Heart right ventricle (tissue), 16 donors: ENCODE measurements at regions not wholly inside any gene's neighbourhood (a gene's known extent, or its start where the extent isn't known, plus 50 kb on each side); places are given as distances from the start of the nearest gene placed in this dataset.

Source experiments
- ATAC-seq, 8 donors: fragments of 200-7000 bp; cut with Tn5 transposase; one replicate each; pipeline ENCODE4 v1.9.1; 2020; ENCODE audit warnings: mild to moderate bottlenecking in 8 of 8, moderate library complexity in 8 of 8, moderate number of reproducible peaks in 1 of 8
- DNase-seq, 2 donors: peaks; one replicate each; pipeline ENCODE4 v3.0.0-alpha.2; 2020
- H3K27ac ChIP-seq, 10 donors: fragments of 200-600 bp; sonication (generic) in 2 of 10; one replicate each; pipeline versions ENCODE4 v1.5.0 to v1.8.0; 2020 to 2022; ENCODE audit warnings: mild to moderate bottlenecking in 3 of 10
- H3K27me3 ChIP-seq, 7 donors: fragments of 200-600 bp; one replicate each; pipeline ENCODE4 v1.8.0; 2021 to 2022; ENCODE audit warnings: mild to moderate bottlenecking in 2 of 7
- H3K36me3 ChIP-seq, 9 donors: fragments of 200-600 bp; sonication (generic) in 1 of 9; one replicate each; pipeline versions ENCODE4 v1.5.0 to v1.8.0; 2020 to 2022; ENCODE audit warnings: mild to moderate bottlenecking in 2 of 9
- H3K4me1 ChIP-seq, 9 donors: fragments of 200-600 bp; sonication (generic) in 1 of 9; one replicate each; pipeline versions ENCODE4 v1.5.0 to v1.8.0; 2020 to 2022; ENCODE audit warnings: mild to moderate bottlenecking in 4 of 9
- H3K4me3 ChIP-seq, 10 donors: fragments of 200-600 bp; sonication (generic) in 2 of 10; one replicate each; pipeline versions ENCODE4 v1.5.0 to v1.8.0; 2020 to 2022; ENCODE audit warnings: mild to moderate bottlenecking in 7 of 10, moderate library complexity in 2 of 10
- H3K9me3 ChIP-seq, 11 donors: fragments of 200-600 bp in 10 of 11; sonication (generic) in 2 of 11; one replicate each; pipeline versions ENCODE4 v1.5.0 to v1.8.0; 2013 to 2022; ENCODE audit warnings: mild to moderate bottlenecking in 2 of 11, control low read depth in 1 of 11, moderate library complexity in 1 of 11
- WGBS, 2 donors: extraction: QIAGEN DNeasy Blood & Tissue Kit; methylation state at CpG; one replicate each; pipeline ENCODE4 v1.1.7; 2013; ENCODE audit warnings: inconsistent platforms in 1 of 2; 5-methylcytosine and 5-hydroxymethylcytosine counted together
- intact Hi-C, 10 donors: fragments of 100-400 bp; cut with DNase I; formaldehyde crosslinking; loops; one replicate each; pipeline versions ENCODE4 v1.11.1 to v1.14.2; 2022
- TF ChIP-seq, protein P1 (sequence below), 9 donors: fragments of 200-600 bp; sonication (generic) in 2 of 9; IDR thresholded peaks; one replicate each; pipeline versions ENCODE4 v1.5.0 to v1.8.0; 2021 to 2022; ENCODE audit warnings: antibody characterized with exemption in 9 of 9, mild to moderate bottlenecking in 5 of 9, moderate library complexity in 1 of 9
- donor health status: Arrhythmogenic right ventricular cardiomyopathy.
- donor health status: ischemic (EF 13 %, LVEDD 7.1; RV severe dilation, severe dysfunction).
- donor health status: healthy with polysubstance abuse.
- donor health status: DM: no; HTN: yes; CAD: no.
- donor health status: DM: no; HTN: no; CAD: no.
- donor health status: ischemic (EF 25% LVEDD 6.9; RV normal size, moderate dysfunction).
- donor health status: ischemic (EF 25% LVEDD 5.7; RV mildly dilated, moderate dysfunction).
- donor health status: healthy.
- donor health status: DM: yes; HTN: yes; CAD: no.
- donor health status: Ischemic cardiomyopathy.
- donor health status: ischemic (EF 35%, LVEDD 5.7; RV mildly dilated, moderate dysfunction).
- donor health status: nonischemic (EF 11% LVEDD 7.7; RV severe dilation, severe dysfunction).
- donor health status: DM: yes; HTN: yes; CAD: no.
- donor health status: PGD.
- donor health status: ischemic (EF 29% LVEDD 5.4; RV normal size, mild dysfunction).
- donor health status: nonischemic (EF 23%, LVEDD 6.1; RV moderate dilation, normal function).

GRCh38 chr3:72071624-72072023 is 286.7 kb upstream of the PROK2 start:
- intact Hi-C loops, result no loop called here
- Histone ChIP-seq H3K4me3 (no peak overlapping the region), H3K36me3 (no peaks in the 10 kb centered on the region), H3K27ac (no peak overlapping the region), H3K9me3 (peaks cover 0 to 20% (median 5%) of the 10 kb centered on the region in 11 donors), H3K27me3 (no peaks in the 10 kb centered on the region), H3K4me1 (peaks cover 0 to 5% (median 0%) of the 10 kb centered on the region in 9 donors)
- DNase-seq, result no peak
- WGBS, 2 donors, result 72 to 79% methylated on average over 2 of the region's 2 CpGs
- ATAC-seq, result no peak
- TF ChIP-seq, protein P1, sequence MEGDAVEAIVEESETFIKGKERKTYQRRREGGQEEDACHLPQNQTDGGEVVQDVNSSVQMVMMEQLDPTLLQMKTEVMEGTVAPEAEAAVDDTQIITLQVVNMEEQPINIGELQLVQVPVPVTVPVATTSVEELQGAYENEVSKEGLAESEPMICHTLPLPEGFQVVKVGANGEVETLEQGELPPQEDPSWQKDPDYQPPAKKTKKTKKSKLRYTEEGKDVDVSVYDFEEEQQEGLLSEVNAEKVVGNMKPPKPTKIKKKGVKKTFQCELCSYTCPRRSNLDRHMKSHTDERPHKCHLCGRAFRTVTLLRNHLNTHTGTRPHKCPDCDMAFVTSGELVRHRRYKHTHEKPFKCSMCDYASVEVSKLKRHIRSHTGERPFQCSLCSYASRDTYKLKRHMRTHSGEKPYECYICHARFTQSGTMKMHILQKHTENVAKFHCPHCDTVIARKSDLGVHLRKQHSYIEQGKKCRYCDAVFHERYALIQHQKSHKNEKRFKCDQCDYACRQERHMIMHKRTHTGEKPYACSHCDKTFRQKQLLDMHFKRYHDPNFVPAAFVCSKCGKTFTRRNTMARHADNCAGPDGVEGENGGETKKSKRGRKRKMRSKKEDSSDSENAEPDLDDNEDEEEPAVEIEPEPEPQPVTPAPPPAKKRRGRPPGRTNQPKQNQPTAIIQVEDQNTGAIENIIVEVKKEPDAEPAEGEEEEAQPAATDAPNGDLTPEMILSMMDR (IDR thresholded peaks at IDR 0.05), result no peak

GRCh38 chr3:72070005-72070404 is 285.1 kb upstream of the PROK2 start:
- intact Hi-C loops, result no loop called here
- no peak for DNase-seq
- H3K4me1 ChIP-seq, result peaks cover 0 to 5% (median 0%) of the 10 kb centered on the region in 9 donors
- no peak overlapping the region for H3K27ac ChIP-seq
- ATAC-seq, result no peak
- no peak overlapping the region for H3K4me3 ChIP-seq
- TF ChIP-seq, protein P1 (IDR thresholded peaks at IDR 0.05), result no peak
- 96 to 97% methylated on average over 6 of the region's 6 CpGs for WGBS, 2 donors
- H3K27me3 ChIP-seq, result no peaks in the 10 kb centered on the region
- peaks cover 0 to 4% (median 0%) of the 10 kb centered on the region in 11 donors for H3K9me3 ChIP-seq
- H3K36me3 ChIP-seq, result no peaks in the 10 kb centered on the region

DNA sequence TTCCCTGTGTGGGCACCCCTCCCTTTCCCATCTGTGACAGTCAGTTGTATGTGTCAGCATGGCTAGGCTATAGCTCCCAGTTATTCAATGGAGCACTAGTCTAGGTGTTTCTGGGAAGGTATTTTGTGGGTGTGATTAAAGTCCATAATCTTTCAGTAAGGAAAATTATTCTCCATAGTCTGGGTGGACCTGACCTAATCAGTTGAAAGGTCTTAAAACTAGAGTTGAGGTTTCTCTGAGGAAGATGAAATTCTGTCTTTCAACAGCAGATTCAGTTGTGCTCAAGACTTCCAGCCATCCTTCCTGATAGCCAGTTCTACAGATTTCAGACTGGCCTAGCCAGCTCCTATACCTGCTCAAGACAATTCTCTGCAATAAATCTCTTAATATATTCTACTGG is 284.6 kb upstream of the PROK2 start:
- Histone ChIP-seq H3K4me3 (no peak overlapping the region), H3K27me3 (no peaks in the 10 kb centered on the region), H3K36me3 (no peaks in the 10 kb centered on the region), H3K27ac (no peak overlapping the region), H3K4me1 (peaks cover 0 to 5% (median 0%) of the 10 kb centered on the region in 9 donors), H3K9me3 (no peaks in the 10 kb centered on the region)
- TF ChIP-seq, protein P1 (IDR thresholded peaks at IDR 0.05), result no peak
- intact Hi-C loops, result no loop called here
- no peak for DNase-seq
- ATAC-seq, result no peak

GRCh38 chr3:72068621-72069020 is 283.7 kb upstream of the PROK2 start:
- WGBS, 2 donors, result 98 to 100% methylated on average over 1 of the region's 1 CpG
- DNase-seq, result no peak
- ATAC-seq, result no peak
- intact Hi-C loops, result no loop called here
- Histone ChIP-seq H3K27ac (no peak overlapping the region), H3K27me3 (no peaks in the 10 kb centered on the region), H3K4me1 (peaks cover 0 to 5% (median 0%) of the 10 kb centered on the region in 9 donors), H3K36me3 (no peaks in the 10 kb centered on the region), H3K9me3 (peaks cover 0 to 9% (median 0%) of the 10 kb centered on the region in 11 donors), H3K4me3 (no peak overlapping the region)
- TF ChIP-seq, protein P1 (IDR thresholded peaks at IDR 0.05), result no peak
